Right ventricle myocardium inferior (tissue), 1 donor: ENCODE measurements at regions not wholly inside any gene's neighbourhood (a gene's known extent, or its start where the extent isn't known, plus 50 kb on each side); places are given as distances from the start of the nearest gene placed in this dataset.
"Not testable (repeated sequence)": the region's sequence is repeated elsewhere in the genome, so short reads cannot be mapped to it uniquely, and the experiment has no call there.

ENCODE experiments used
- ATAC-seq: fragments of 200-7000 bp; cut with Tn5 transposase; one replicate; pipeline ENCODE4 v1.9.1; 2020; ENCODE audit warnings: mild to moderate bottlenecking, moderate library complexity
- DNase-seq: peaks from one replicate; pipeline ENCODE4 v3.0.0; 2021; ENCODE audit errors: missing footprints
- intact Hi-C: fragments of 100-400 bp; cut with DNase I; formaldehyde crosslinking; loops from one replicate; pipeline ENCODE4 v1.11.0; 2022
- donor health status: DM: no; HTN: yes; CAD: no; lungs with severe emphysema.

- ATAC-seq, intact Hi-C loops, DNase-seq: not testable (repeated sequence)
Measured at GRCh38 chr9:39552242-39552881, 196.9 kb downstream of the SPATA31A1 start.

GRCh38 chr9:39554352-39554751, 198.9 kb downstream of the SPATA31A1 start:
- intact Hi-C loops, DNase-seq: not testable (repeated sequence)

GRCh38 chr9:39559384-39559783, 203.9 kb downstream of the SPATA31A1 start:
- peak; percentile 82 for DNase-seq
- ATAC-seq, intact Hi-C loops: not testable (repeated sequence)

More at GRCh38 chr9:39554352-39554751, 198.9 kb downstream of the SPATA31A1 start:
- not testable (repeated sequence) for ATAC-seq

GRCh38 chr9:39566782-39567181, 211.3 kb downstream of the SPATA31A1 start:
- DNase-seq, ATAC-seq, intact Hi-C loops: not testable (repeated sequence)

- intact Hi-C loops, DNase-seq: not testable (repeated sequence)
Measured at GRCh38 chr9:39567396-39567795, 211.9 kb downstream of the SPATA31A1 start.

GRCh38 chr9:39568900-39569299, 213.4 kb downstream of the SPATA31A1 start:
- intact Hi-C loops, DNase-seq, ATAC-seq: not testable (repeated sequence)

More at GRCh38 chr9:39567396-39567795, 211.9 kb downstream of the SPATA31A1 start:
- ATAC-seq, result not testable (repeated sequence)

GRCh38 chr9:39573024-39574022, 217.9 kb downstream of the SPATA31A1 start:
- intact Hi-C loops, DNase-seq, ATAC-seq: not testable (repeated sequence)

- intact Hi-C loops, ATAC-seq, DNase-seq: not testable (repeated sequence)
Measured at GRCh38 chr9:39579000-39579399, 223.5 kb downstream of the SPATA31A1 start.

GRCh38 chr9:39581296-39581695, 225.8 kb downstream of the SPATA31A1 start:
- DNase-seq, ATAC-seq, intact Hi-C loops: not testable (repeated sequence)

- ATAC-seq, intact Hi-C loops, DNase-seq: not testable (repeated sequence)
Measured at GRCh38 chr9:39582677-39583412, 227.4 kb downstream of the SPATA31A1 start.

GRCh38 chr9:39583413-39583747, 227.9 kb downstream of the SPATA31A1 start:
- ATAC-seq, intact Hi-C loops, DNase-seq: not testable (repeated sequence)

GRCh38 chr9:39585233-39585632, 229.8 kb downstream of the SPATA31A1 start:
- intact Hi-C loops, DNase-seq: not testable (repeated sequence)
- peak; percentile 20 for ATAC-seq

- DNase-seq, result no peak
- no peak for ATAC-seq
- intact Hi-C loops, result no loop called here
Measured at GRCh38 chr9:39587844-39588499, 232.5 kb downstream of the SPATA31A1 start.

GRCh38 chr9:39588500-39589137, 233.2 kb downstream of the SPATA31A1 start:
- ATAC-seq (no peak), DNase-seq (no peak)
- intact Hi-C loops, result no loop called here

GRCh38 chr9:39604089-39604488, 248.6 kb downstream of the SPATA31A1 start:
- intact Hi-C loops, DNase-seq, ATAC-seq: not testable (repeated sequence)

GRCh38 chr9:39611449-39612231, 256.2 kb downstream of the SPATA31A1 start:
- DNase-seq, intact Hi-C loops, ATAC-seq: not testable (repeated sequence)

- ATAC-seq, DNase-seq, intact Hi-C loops: not testable (repeated sequence)
Measured at GRCh38 chr9:39616480-39616879, 261.0 kb downstream of the SPATA31A1 start.
